GM12878 (cell line): ENCODE measurements at regions not wholly inside any gene's neighbourhood (a gene's known extent, or its start where the extent isn't known, plus 50 kb on each side); places are given as distances from the start of the nearest gene placed in this dataset.

ENCODE experiments used
- ETV6 ChIP-seq, 2 experiments: fragments of 450-650 bp in 1 of 2; IDR thresholded peaks in 1 of 2; conservative IDR thresholded peaks in 1 of 2; 2 replicates each; pipeline ENCODE4 v1.6.1; 2014; ENCODE audit warnings: antibody characterized with exemption in 1 of 2, borderline replicate concordance in 1 of 2, low read depth in 1 of 2, mild to moderate bottlenecking in 1 of 2, moderate library complexity in 1 of 2
- TF ChIP-seq, protein P1 (sequence below): fragments of 450-650 bp; IDR thresholded peaks from 2 replicates; pipeline ENCODE4 v1.6.1; 2016; ENCODE audit warnings: mild to moderate bottlenecking, moderate library complexity, borderline replicate concordance
- TF ChIP-seq, protein P2 (sequence below): fragments of 450-650 bp; formaldehyde crosslinking; IDR thresholded peaks from 2 replicates; pipeline ENCODE4 v1.4.0; 2022; ENCODE audit warnings: mild to moderate bottlenecking, moderate library complexity

GRCh38 chr18:46297124-46297523 lies 192.9 kb downstream of the HAUS1 start:
- TF ChIP-seq, protein P1, sequence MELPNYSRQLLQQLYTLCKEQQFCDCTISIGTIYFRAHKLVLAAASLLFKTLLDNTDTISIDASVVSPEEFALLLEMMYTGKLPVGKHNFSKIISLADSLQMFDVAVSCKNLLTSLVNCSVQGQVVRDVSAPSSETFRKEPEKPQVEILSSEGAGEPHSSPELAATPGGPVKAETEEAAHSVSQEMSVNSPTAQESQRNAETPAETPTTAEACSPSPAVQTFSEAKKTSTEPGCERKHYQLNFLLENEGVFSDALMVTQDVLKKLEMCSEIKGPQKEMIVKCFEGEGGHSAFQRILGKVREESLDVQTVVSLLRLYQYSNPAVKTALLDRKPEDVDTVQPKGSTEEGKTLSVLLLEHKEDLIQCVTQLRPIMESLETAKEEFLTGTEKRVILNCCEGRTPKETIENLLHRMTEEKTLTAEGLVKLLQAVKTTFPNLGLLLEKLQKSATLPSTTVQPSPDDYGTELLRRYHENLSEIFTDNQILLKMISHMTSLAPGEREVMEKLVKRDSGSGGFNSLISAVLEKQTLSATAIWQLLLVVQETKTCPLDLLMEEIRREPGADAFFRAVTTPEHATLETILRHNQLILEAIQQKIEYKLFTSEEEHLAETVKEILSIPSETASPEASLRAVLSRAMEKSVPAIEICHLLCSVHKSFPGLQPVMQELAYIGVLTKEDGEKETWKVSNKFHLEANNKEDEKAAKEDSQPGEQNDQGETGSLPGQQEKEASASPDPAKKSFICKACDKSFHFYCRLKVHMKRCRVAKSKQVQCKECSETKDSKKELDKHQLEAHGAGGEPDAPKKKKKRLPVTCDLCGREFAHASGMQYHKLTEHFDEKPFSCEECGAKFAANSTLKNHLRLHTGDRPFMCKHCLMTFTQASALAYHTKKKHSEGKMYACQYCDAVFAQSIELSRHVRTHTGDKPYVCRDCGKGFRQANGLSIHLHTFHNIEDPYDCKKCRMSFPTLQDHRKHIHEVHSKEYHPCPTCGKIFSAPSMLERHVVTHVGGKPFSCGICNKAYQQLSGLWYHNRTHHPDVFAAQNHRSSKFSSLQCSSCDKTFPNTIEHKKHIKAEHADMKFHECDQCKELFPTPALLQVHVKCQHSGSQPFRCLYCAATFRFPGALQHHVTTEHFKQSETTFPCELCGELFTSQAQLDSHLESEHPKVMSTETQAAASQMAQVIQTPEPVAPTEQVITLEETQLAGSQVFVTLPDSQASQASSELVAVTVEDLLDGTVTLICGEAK, result no peak
- TF ChIP-seq ETV6 (conservative IDR thresholded peaks at IDR 0.05 in 1 of 2, IDR thresholded peaks at IDR 0.05 in 1 of 2; ENCODE audit: borderline replicate concordance in 1 of 2, low read depth in 1 of 2), result no peak
- TF ChIP-seq, protein P2, sequence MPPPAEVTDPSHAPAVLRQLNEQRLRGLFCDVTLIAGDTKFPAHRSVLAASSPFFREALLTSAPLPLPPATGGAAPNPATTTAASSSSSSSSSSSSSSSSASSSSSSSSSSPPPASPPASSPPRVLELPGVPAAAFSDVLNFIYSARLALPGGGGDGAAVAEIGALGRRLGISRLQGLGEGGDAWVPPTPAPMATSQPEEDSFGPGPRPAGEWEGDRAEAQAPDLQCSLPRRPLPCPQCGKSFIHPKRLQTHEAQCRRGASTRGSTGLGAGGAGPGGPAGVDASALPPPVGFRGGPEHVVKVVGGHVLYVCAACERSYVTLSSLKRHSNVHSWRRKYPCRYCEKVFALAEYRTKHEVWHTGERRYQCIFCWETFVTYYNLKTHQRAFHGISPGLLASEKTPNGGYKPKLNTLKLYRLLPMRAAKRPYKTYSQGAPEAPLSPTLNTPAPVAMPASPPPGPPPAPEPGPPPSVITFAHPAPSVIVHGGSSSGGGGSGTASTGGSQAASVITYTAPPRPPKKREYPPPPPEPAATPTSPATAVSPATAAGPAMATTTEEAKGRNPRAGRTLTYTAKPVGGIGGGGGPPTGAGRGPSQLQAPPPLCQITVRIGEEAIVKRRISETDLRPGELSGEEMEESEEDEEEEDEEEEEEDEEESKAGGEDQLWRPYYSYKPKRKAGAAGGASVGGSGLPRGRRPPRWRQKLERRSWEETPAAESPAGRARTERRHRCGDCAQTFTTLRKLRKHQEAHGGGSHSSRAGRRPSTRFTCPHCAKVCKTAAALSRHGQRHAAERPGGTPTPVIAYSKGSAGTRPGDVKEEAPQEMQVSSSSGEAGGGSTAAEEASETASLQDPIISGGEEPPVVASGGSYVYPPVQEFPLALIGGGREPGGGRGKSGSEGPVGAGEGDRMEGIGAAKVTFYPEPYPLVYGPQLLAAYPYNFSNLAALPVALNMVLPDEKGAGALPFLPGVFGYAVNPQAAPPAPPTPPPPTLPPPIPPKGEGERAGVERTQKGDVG (CRISPR knock-in tag), result no peak
